ENCODE measurements at regions not wholly inside any gene's neighbourhood (a gene's known extent, or its start where the extent isn't known, plus 50 kb on each side); places are given as distances from the start of the nearest gene placed in this dataset.

DNA sequence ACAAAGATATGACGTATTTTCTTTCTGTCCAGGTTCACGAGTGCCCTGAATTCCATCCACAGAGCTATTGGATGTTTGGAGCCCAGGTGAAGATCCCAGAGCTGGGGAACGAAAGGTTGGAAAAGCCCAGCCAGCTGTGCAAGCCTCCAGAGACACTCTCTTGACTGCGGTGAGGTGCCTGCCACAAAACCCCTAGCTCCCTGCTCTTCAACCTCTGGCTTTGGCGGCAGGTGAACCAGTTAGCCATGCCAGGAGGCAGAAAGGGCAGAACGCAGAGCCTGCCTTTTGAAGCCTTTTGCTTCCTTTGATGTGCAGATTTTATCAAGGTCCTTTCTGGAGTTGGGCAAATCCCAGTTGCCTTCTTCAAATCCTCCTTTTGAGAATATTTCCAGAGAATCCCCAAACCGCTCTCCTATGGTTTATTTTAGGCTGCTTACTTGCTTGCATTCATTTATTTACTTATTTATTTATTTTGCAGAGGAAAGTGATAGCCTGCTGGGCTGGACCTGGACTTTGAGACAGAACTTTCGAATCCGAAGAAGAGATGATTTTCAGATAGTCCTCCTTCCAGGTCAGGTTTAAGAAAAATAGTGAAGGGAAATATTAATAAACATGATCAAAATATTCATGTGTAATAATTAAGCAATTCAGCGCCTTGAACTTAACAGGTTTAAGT lies 411.2 kb upstream of the TBX3 start:
- DNase-seq: no peak

DNA sequence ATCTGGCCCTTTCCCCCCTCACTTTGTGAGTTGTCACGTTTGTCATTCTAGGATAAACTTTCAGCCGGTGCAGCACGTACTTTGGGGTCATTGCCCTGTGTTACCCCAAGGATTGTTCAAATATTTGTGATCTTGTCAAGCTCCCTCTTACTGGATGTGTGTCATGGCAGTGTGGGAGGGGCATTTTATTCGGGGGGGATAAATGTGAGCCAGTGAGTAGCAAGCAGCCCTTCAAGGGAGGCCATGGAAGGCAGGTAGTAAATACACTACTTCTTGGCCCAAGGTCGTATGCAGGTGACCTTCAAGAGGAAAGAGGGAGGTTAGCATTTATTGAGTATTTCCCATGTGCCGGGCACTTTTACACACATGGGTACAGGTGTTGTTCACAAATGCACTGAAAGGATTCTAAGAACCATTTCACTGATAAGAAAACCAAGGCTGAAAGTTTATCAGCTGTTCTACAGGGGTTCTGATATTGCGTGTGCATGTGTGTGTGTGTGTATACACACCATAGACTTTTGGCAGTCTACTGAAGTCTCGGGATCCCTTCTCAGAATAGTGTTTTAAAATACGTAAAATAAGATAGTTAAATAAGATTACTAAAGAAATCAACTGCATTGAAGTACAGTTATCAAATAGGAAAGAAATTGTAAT lies 410.3 kb upstream of the TBX3 start:
- no peak for DNase-seq

GRCh38 chr12:115093261-115093660 lies 409.3 kb upstream of the TBX3 start:
- DNase-seq: no peak

DNA sequence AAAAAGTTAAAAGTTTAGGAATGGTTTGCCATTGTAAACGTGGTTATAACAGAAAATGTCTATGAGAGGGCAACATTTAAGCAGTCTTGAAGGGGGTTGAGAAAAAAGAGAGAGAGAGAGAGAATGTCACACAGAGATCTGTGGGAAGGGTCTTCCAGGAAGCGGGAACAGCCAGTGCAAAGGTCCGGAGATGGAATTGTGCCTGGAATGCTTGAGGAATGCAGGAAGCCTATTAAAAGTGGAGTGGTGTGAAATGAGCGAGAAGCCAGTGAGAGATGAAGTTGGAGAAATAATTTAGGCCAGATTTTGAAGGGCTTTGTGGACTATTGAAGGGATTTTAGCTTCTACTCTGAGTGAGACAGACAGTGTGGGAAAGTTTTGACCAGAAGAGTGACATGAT lies 406.8 kb upstream of the TBX3 start:
- no peak for DNase-seq

- no peak for DNase-seq
Measured at GRCh38 chr12:115088995-115089841, 405.2 kb upstream of the TBX3 start.

DNA sequence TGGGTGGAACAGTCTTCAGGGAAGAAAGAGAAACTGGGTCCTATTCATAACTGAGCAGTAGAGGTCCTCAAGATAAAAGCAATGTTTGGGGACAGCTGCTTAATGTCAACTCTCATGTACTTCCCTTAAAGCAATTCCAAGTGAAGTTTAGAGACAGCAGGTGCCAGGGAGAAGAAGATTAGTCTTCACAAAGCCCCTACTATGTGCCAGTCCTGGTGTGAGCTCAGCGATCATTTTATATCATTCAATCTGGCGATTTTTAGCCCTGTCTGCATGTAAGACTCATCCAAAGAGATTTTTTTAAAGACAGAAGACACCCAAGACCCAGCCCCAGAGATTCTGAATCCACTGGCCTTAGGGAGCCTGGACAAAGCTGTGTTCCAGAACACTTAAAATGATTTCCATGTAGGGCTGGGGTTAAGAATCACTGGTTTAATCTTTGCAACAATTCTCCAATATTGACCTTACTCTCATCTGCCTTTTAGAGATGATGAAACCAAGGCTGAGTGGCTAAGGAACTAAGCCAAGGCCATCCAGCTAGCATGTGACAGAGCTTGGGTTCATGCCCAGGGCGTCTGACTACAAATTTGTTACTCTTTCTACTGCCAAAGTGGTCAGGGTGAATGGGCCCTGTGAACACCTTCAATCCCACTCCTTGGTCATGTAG lies 404.5 kb upstream of the TBX3 start:
- DNase-seq: no peak

- DNase-seq: no peak
Measured at GRCh38 chr12:115085594-115085993, 401.6 kb upstream of the TBX3 start.

DNA sequence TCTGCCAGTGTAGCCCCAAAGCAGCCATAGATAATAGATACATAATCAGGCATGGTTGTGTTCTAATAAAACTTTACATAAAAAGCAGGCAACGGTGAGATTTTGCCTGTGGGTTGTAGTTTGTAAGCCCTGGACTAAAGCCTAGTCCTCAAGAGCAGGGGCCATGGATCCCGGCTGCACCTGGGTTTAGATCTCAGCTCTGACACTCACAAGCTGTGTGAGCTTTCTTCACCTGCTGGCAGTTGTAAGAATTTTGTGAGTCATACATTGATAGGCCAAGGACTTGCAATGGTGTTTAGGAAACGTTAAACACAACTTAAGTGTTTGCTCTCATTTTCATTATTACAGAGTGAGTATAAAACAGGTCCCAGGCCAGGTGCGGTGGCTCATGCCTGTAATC lies 395.8 kb upstream of the TBX3 start:
- DNase-seq: no peak

DNA sequence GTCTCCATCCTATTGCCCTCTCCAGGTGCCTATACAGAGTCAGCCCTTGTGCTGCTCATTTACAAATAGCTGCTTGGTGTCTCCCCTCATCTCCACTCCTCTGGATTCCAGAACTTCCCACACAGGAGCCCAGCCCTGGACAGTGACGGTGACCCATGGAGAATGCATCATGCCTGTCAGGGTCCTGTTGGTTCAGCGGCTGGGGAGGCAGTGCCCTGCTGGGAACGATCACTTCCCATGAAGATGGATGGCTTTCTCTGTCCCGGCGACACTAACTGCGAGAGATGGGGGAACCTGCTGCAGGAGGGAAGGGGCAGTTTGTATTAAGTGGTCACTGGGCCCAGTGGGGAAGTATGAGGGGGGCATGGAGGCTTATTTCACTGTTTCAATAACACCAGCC lies 395.0 kb upstream of the TBX3 start:
- DNase-seq: no peak

DNA sequence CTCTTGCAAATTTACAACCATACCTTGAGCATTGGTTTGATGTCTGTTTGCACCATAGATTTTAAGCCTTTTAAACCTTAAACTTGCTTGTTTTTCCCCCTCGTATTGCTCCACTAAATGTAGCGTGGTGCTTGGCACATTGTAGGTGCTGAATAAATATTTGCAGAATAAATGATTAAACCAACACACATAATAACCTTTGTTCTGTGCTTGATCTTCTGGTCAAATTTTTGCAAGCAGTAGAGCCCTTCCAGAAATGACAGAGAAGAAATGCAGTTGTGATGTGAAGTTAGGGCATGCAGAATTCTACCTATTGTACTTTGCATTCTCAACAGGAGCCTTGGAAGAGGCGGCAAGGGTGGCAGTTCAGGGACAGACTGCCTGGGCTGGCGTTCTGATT lies 394.4 kb upstream of the TBX3 start:
- no peak for DNase-seq

GRCh38 chr12:115075552-115076170 lies 391.7 kb upstream of the TBX3 start:
- DNase-seq: no peak

DNA sequence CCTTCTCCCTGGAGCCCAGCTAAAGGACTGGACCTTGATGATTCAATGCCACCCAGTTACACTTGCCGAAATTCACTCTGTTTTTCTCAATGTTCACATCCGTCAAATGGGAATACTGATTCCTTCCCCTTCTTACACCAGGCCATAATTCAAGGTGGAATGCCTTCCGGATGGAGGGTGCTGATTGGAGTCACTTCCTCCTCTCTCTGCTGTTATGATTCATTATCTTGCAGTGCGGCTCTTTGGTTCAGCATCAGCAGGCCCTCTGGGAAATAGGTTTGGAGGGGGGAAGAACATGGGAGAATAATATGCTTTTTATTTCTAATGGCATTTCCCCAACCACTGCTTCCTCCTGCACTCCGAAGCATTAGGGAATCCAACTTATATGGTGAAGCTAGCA lies 390.6 kb upstream of the TBX3 start:
- no peak for DNase-seq

DNA sequence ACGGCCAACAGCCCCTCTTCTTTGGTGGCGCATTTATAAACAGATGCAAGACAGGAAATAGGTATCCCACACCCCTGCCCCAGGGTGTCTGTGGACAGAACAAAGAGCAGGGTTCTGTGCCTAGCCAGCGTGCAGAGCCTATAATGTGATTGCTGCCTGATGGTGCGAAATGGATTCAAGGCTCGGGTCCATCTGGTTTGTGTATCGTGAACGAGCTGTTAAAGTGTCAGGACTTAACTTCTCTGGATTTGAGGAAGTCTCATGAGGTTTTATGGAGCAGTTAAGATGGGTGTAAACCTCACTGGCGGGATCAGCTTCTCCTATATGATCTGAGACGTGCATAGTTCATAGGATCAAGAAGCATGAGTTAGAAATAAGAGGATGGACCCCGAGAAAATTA lies 388.7 kb upstream of the TBX3 start:
- DNase-seq: no peak

- DNase-seq: no peak
Measured at GRCh38 chr12:115070313-115070712, 386.3 kb upstream of the TBX3 start.

DNA sequence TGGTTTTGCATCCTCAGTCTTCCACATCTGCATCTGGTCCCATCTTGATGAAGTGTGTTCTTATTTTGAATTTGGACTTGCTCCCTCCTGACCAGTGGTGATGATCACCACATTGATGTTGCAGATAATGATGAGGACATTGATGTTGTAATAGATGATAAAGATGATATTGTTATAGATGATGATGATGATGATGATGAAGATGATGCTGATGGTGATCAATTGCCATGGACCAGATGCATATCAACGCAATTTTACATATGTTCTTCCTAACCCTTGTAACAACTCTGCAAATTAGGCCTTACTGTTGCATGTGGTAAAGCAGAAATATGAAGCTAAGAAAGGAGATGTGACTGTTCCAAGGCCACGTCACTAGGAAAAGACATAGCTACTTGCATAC lies 380.3 kb upstream of the TBX3 start:
- no peak for DNase-seq

GRCh38 chr12:115062741-115063140 lies 378.8 kb upstream of the TBX3 start:
- DNase-seq: no peak

- DNase-seq: no peak
Measured at GRCh38 chr12:115060477-115061168, 376.6 kb upstream of the TBX3 start.

GRCh38 chr12:115057445-115057844 lies 373.5 kb upstream of the TBX3 start:
- DNase-seq: no peak

GRCh38 chr12:115051378-115051777 lies 367.4 kb upstream of the TBX3 start:
- DNase-seq: no peak

DNA sequence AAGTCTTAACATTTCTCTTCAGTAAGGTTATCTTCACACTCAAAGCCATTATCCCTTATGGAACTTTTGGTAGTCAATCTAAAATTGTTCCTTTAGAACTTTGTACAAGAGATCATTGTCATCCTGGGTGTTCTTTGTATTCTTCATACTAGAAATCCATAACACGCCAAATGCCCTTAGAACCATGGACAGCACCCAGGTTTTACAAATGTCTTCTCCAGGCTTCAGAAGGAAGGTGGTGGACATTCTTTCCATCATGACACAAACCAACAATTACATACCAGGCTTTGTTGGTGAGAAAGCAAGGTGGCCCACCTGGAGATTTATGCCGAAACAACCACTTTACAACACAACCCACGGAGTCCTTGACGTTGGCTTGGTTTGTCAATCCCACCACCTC lies 365.6 kb upstream of the TBX3 start:
- DNase-seq: no peak

DNA sequence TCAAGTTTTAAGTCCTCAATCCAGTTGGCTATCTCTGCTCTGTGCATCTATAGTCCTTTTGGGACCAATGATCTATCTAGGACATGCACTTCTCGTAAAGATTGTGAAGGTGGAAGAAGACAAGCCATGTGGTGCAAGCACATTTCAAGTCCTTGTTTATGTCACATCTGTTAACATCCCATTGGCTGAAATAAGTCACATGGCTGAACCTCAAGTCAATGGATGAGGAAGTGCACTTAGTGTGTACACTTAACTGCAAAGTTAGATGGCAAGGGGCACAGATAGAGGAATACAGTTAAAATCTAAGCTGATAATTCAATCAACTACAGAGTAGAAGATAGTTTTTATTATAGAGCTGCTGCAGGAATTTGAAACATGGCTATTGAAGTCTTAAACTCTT lies 362.8 kb upstream of the TBX3 start:
- DNase-seq: no peak

DNA sequence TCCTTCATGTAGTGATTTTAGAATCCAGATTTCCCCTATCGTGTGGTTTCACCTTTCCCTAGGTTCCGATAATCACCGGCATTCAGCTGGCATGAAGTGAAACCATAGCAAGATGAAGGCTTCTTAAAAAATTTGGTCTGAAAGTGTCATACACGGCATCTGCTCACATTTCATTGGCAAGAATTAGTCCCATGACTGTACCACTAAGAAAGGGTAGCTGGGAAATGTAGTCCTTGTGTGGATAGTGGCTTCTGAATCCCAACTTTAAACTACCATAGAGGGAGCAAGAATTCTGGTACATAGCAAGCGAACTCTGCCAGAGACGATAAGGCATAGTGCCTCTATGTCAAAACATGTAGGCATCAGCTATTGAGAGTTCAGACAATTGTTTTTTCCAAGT lies 360.1 kb upstream of the TBX3 start:
- DNase-seq: no peak

GRCh38 chr12:115043079-115043478 lies 359.1 kb upstream of the TBX3 start:
- no peak for DNase-seq

All from DMS53 (cell line).